PC-3 (cell line): ENCODE measurements at regions not wholly inside any gene's neighbourhood (a gene's known extent, or its start where the extent isn't known, plus 50 kb on each side); places are given as distances from the start of the nearest gene placed in this dataset.

ENCODE experiments used
- ATAC-seq: fragments of 200-7000 bp; cut with Tn5 transposase; 2 replicates; pipeline ENCODE4 v1.9.1; 2020; ENCODE audit warnings: mild to moderate bottlenecking, moderate library complexity
- BruUV-seq: library from RNA; stranded (reverse); fragments of 400-500 nt; replicated peaks from 2 replicates; lab custom pipeline; 2021; lab: Mats Ljungman, UMichigan
- CTCF ChIA-PET: fragments of 300-600 bp; sonication (Branson Sonifier 250); formaldehyde crosslinking; loops from one replicate; lab custom pipeline; 2022; ENCODE audit warnings: antibody characterized with exemption; lab: Charles Lee
- POLR2A ChIA-PET: fragments of 300-600 bp; sonication (Branson Sonifier 250); formaldehyde crosslinking; loops from one replicate; lab custom pipeline; 2022; ENCODE audit warnings: antibody characterized with exemption; ENCODE audit not compliant: unreplicated experiment; lab: Charles Lee
- DNase-seq: peaks from one replicate; pipeline ENCODE4 v3.0.0-alpha.2; 2015
- H2AFZ ChIP-seq: fragments of 300-600 bp; sonication (generic); 2 replicates; pipeline ENCODE4 v1.6.0; 2016; ENCODE audit warnings: antibody characterized with exemption, low read length
- H3F3A ChIP-seq: fragments of 300-600 bp; sonication (generic); one replicate; pipeline ENCODE4 v1.6.0; 2017; ENCODE audit warnings: antibody characterized with exemption, low read length, control low read depth, mild to moderate bottlenecking; ENCODE audit not compliant: unreplicated experiment
- H3K27ac ChIP-seq: fragments of 300-600 bp; sonication (generic); 2 replicates; pipeline ENCODE4 v1.5.1; 2016; ENCODE audit warnings: mild to moderate bottlenecking, low read length
- H3K27me3 ChIP-seq: fragments of 300-600 bp; sonication (generic); 2 replicates; pipeline ENCODE4 v1.6.1; 2016; ENCODE audit warnings: low read length, mixed read lengths
- H3K36me3 ChIP-seq: fragments of 300-600 bp; sonication (generic); 2 replicates; pipeline ENCODE4 v1.6.1; 2016; ENCODE audit warnings: low read depth, mixed run types, low read length, mixed read lengths
- H3K4me1 ChIP-seq: fragments of 300-600 bp; sonication (generic); 2 replicates; pipeline ENCODE4 v1.5.1; 2016; ENCODE audit warnings: low read length; ENCODE audit not compliant: insufficient read depth
- H3K4me2 ChIP-seq: fragments of 300-600 bp; sonication (generic); 2 replicates; pipeline ENCODE4 v1.6.0; 2016; ENCODE audit warnings: low read length
- H3K4me3 ChIP-seq: fragments of 300-600 bp; sonication (generic); 2 replicates; pipeline ENCODE4 v1.5.1; 2016; ENCODE audit warnings: mild to moderate bottlenecking, low read length, mixed read lengths
- H3K79me2 ChIP-seq: fragments of 300-600 bp; sonication (generic); 2 replicates; pipeline ENCODE4 v1.6.1; 2017; ENCODE audit warnings: low read length, mixed read lengths
- H3K9ac ChIP-seq: fragments of 300-600 bp; sonication (generic); 2 replicates; pipeline ENCODE4 v1.6.0; 2016; ENCODE audit warnings: mild to moderate bottlenecking, low read length
- H3K9me2 ChIP-seq: fragments of 300-600 bp; sonication (generic); replicated peaks from 2 replicates; pipeline ENCODE4 v1.6.1; 2016; ENCODE audit warnings: mixed run types, low read length, mixed read lengths
- H3K9me3 ChIP-seq: fragments of 300-600 bp; sonication (generic); 2 replicates; pipeline ENCODE4 v1.6.1; 2016; ENCODE audit warnings: low read length, mixed read lengths
- H4K20me1 ChIP-seq: fragments of 300-600 bp; sonication (generic); 2 replicates; pipeline ENCODE4 v1.6.1; 2016; ENCODE audit warnings: low read length, mixed read lengths
- EZH2 ChIP-seq: fragments of 300-600 bp; sonication (generic); IDR thresholded peaks from one replicate; pipeline ENCODE4 v1.6.1; 2017; ENCODE audit warnings: antibody characterized with exemption, mild to moderate bottlenecking, low read length; ENCODE audit not compliant: unreplicated experiment
- EZH2phosphoT487 ChIP-seq: fragments of 300-600 bp; sonication (generic); IDR thresholded peaks from 2 replicates; pipeline ENCODE4 v1.6.1; 2018; ENCODE audit warnings: mild to moderate bottlenecking, antibody characterized with exemption, low read length, borderline replicate concordance
- intact Hi-C: fragments of 100-400 bp; cut with micrococcal nuclease; formaldehyde crosslinking; loops from 2 replicates; pipeline ENCODE4 v1.9.0; 2023
- TF ChIP-seq, protein P1 (sequence below): fragments of 300-600 bp; sonication (generic); conservative IDR thresholded peaks from 2 replicates; pipeline ENCODE4 v1.5.1; 2017; ENCODE audit warnings: antibody characterized with exemption, low read depth, mild to moderate bottlenecking, low read length

DNA sequence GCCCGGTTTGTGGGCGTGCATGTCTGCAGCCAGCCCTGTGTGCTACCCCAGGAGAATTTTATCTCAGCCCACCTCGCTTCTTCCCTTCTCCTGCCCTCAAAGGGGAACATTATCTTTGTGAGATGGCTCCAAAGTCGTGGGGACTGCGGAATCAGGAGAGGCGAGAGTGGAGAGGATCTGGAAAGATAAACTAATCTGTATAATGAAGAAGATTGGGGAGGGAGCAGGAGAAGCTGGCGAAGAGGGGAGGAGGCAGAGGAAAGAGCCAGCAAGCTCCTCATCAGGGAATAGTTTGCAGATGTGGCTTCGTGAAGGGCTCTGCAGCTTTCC lies 310.3 kb downstream of the MATN1 start:
- CTCF ChIA-PET = no interaction called here
- no peak overlapping the region for H3K4me2 ChIP-seq
- H3K4me3 ChIP-seq = no peak overlapping the region
- H3K4me1 ChIP-seq = no peaks in the 10 kb centered on the region
- intact Hi-C loops = no loop called here
- DNase-seq (no peak), ATAC-seq (no peak)
- H4K20me1 ChIP-seq = no peaks in the 10 kb centered on the region
- H3K27ac ChIP-seq = no peak overlapping the region
- H3F3A ChIP-seq = no peaks in the 10 kb centered on the region
- no peaks in the 10 kb centered on the region for H3K9me3 ChIP-seq
- no peak overlapping the region for H3K9ac ChIP-seq
- no peaks in the 10 kb centered on the region for H3K36me3 ChIP-seq
- no peak overlapping the region for H2AFZ ChIP-seq
- POLR2A ChIA-PET = no interaction called here
- H3K27me3 ChIP-seq = peaks cover 15% of the 10 kb centered on the region
- TF ChIP-seq, protein P1, sequence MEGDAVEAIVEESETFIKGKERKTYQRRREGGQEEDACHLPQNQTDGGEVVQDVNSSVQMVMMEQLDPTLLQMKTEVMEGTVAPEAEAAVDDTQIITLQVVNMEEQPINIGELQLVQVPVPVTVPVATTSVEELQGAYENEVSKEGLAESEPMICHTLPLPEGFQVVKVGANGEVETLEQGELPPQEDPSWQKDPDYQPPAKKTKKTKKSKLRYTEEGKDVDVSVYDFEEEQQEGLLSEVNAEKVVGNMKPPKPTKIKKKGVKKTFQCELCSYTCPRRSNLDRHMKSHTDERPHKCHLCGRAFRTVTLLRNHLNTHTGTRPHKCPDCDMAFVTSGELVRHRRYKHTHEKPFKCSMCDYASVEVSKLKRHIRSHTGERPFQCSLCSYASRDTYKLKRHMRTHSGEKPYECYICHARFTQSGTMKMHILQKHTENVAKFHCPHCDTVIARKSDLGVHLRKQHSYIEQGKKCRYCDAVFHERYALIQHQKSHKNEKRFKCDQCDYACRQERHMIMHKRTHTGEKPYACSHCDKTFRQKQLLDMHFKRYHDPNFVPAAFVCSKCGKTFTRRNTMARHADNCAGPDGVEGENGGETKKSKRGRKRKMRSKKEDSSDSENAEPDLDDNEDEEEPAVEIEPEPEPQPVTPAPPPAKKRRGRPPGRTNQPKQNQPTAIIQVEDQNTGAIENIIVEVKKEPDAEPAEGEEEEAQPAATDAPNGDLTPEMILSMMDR = no peak
- TF ChIP-seq EZH2 = no peak
- TF ChIP-seq EZH2phosphoT487 = no peak
- no TSS peak for BruUV-seq
- no peaks in the 10 kb centered on the region for H3K79me2 ChIP-seq
- H3K9me2 ChIP-seq = no peaks in the 10 kb centered on the region

DNA sequence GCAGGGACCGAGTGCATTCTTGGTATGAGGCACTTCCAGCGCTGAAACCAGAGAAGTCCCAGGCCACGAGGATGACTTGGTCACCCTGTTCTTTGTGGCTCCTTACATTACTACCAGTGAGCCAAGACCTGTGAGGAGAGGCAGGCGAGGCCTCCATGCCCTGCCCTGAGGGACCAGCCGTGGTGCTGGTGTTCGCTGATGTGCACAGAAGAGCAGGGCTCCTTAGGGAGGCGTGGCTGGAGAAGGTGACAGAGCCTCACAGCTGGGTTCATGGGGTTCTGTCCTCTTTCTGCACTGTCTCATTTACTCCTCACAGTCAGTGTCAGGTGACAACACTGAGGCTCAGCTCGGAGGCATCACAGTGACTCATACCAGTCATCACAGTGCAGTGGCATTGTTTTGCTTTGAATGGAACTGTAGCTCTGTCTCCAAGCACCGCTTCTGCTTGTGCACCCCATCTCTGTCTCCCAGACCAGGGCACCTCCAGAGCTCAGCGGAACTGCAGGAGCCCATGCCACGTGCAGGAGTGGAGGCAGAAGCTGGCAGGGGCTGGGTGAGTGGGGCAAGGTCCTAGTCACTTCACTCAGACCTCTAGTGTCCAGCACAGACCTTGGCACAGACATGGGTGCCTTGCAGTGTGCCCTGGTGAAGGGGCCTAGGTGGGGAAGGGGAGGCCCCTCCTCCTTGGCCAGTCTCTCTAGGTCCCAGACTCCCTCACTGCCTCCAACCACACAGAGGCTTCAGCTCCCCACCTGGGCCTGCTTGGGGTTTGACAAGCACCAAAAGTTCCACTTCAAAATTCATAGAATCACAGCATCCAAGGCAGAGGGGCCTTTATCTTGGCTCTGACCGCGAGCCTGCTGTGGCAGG lies 310.9 kb downstream of the MATN1 start:
- no peaks in the 10 kb centered on the region for H3K9me2 ChIP-seq
- no peaks in the 10 kb centered on the region for H3K9me3 ChIP-seq
- no peaks in the 10 kb centered on the region for H3K79me2 ChIP-seq
- TF ChIP-seq EZH2 (no peak), EZH2phosphoT487 (no peak)
- TF ChIP-seq, protein P1 = no peak
- H3K27me3 ChIP-seq = peaks cover 15% of the 10 kb centered on the region
- no peak overlapping the region for H3K4me2 ChIP-seq
- H2AFZ ChIP-seq = no peak overlapping the region
- POLR2A ChIA-PET = no interaction called here
- no TSS peak for BruUV-seq
- H3F3A ChIP-seq = no peaks in the 10 kb centered on the region
- CTCF ChIA-PET = no interaction called here
- no peak overlapping the region for H3K4me3 ChIP-seq
- no peaks in the 10 kb centered on the region for H3K36me3 ChIP-seq
- H4K20me1 ChIP-seq = no peaks in the 10 kb centered on the region
- no peak overlapping the region for H3K9ac ChIP-seq
- no peak overlapping the region for H3K27ac ChIP-seq
- H3K4me1 ChIP-seq = no peaks in the 10 kb centered on the region
- intact Hi-C loops = no loop called here
- no peak for ATAC-seq
- DNase-seq = no peak

DNA sequence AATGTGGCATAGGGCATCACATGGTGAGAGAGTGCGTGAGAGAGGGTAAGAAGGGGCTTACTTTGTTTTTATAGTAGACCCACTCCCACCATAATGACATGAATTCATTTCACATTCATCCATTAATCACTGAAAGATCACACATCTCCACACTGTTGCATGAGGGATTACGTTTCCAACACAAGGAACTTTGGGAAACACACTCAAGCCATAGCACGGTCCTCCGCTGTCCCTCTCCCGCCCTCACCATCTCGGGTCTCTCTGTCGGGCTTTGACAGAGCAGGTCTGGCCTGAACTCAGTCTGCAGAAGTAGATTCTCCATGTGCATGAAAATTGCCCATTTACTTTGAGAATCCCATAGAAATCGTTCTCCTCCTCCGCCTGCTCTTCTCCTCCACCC lies 312.2 kb downstream of the MATN1 start:
- no peak overlapping the region for H3K4me3 ChIP-seq
- no TSS peak for BruUV-seq
- intact Hi-C loops = no loop called here
- H3K9ac ChIP-seq = no peak overlapping the region
- no peaks in the 10 kb centered on the region for H3K36me3 ChIP-seq
- TF ChIP-seq EZH2 (no peak), EZH2phosphoT487 (no peak)
- TF ChIP-seq, protein P1 = no peak
- no peaks in the 10 kb centered on the region for H3K9me3 ChIP-seq
- no peak overlapping the region for H2AFZ ChIP-seq
- H3K9me2 ChIP-seq = no peaks in the 10 kb centered on the region
- H3K4me2 ChIP-seq = no peak overlapping the region
- H3K27me3 ChIP-seq = peaks cover 15% of the 10 kb centered on the region
- no peak for ATAC-seq
- H4K20me1 ChIP-seq = no peaks in the 10 kb centered on the region
- H3K27ac ChIP-seq = no peak overlapping the region
- no peaks in the 10 kb centered on the region for H3F3A ChIP-seq
- H3K4me1 ChIP-seq = no peaks in the 10 kb centered on the region
- no peaks in the 10 kb centered on the region for H3K79me2 ChIP-seq
- DNase-seq = no peak
- ChIA-PET CTCF (no interaction called here), POLR2A (no interaction called here)
